Stimulated activated CD8-positive, alpha-beta memory T cell treated with anti-CD3 and anti-CD28 coated beads, Interleukin-7, amount 100 ng/mL, for 4 hours (primary cell): ENCODE measurements at regions not wholly inside any gene's neighbourhood (a gene's known extent, or its start where the extent isn't known, plus 50 kb on each side); places are given as distances from the start of the nearest gene placed in this dataset.
"Not testable (repeated sequence)": the region's sequence is repeated elsewhere in the genome, so short reads cannot be mapped to it uniquely, and the experiment has no call there.

Source experiments
- DNase-seq, 2 donors: peaks; one replicate each; pipeline ENCODE4 v3.0.0-alpha.2; 2020; ENCODE audit warnings: low read depth in 2 of 2

GRCh38 chr2:173545364-173545763 lies 190.7 kb downstream of the CDCA7 start:
- no peak for DNase-seq

DNA sequence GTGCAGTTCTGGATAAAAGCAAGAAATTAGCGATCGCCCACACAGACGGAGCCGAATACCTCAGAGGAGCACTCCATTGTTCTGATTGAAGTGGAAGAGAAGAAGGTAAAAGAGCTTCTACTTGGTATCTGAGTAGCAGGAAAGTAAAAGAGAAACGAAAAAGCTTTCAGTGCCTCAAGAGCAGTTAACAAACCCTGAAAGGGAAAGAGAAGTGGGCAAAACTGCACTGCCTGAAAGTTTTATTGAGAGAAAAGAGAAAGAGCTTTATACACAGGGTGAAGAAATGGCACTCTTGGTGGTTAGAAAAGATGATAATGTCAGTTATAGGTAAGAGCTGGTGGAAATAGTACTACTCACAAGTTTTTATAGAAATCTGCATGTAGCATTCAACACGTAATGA lies 192.8 kb downstream of the CDCA7 start:
- DNase-seq, result no peak

DNA sequence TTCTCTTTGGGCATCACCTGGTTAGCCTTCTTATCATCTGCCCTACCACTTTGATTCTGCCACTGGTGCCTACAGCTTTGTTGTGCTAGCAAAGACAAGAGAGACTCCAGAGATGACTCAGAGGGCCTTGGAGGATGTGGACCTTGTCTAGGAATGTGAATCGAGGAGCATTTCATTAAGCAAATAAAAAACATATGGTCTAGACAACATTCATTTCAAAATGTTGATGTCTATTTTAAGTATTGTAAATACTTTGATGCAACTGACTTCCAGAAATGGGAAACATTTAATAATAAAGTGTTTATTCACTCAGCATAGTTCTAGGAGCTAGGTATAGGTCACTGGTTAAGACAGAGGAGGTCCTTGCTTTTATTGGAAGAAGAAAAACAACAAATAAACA lies 195.5 kb downstream of the CDCA7 start:
- DNase-seq, result no peak

GRCh38 chr2:173552531-173552930 lies 197.9 kb downstream of the CDCA7 start:
- no peak for DNase-seq

GRCh38 chr2:173553593-173553992 lies 198.9 kb downstream of the CDCA7 start:
- DNase-seq, result no peak

GRCh38 chr2:173555833-173556232 lies 201.2 kb downstream of the CDCA7 start:
- no peak for DNase-seq

GRCh38 chr2:173556816-173557215 lies 202.1 kb downstream of the CDCA7 start:
- DNase-seq, result no peak

GRCh38 chr2:173557497-173557896 lies 202.8 kb downstream of the CDCA7 start:
- DNase-seq, result no peak

GRCh38 chr2:173567493-173567892 lies 212.8 kb downstream of the CDCA7 start:
- DNase-seq, result no peak

GRCh38 chr2:173568054-173568453 lies 213.4 kb downstream of the CDCA7 start:
- no peak for DNase-seq

DNA sequence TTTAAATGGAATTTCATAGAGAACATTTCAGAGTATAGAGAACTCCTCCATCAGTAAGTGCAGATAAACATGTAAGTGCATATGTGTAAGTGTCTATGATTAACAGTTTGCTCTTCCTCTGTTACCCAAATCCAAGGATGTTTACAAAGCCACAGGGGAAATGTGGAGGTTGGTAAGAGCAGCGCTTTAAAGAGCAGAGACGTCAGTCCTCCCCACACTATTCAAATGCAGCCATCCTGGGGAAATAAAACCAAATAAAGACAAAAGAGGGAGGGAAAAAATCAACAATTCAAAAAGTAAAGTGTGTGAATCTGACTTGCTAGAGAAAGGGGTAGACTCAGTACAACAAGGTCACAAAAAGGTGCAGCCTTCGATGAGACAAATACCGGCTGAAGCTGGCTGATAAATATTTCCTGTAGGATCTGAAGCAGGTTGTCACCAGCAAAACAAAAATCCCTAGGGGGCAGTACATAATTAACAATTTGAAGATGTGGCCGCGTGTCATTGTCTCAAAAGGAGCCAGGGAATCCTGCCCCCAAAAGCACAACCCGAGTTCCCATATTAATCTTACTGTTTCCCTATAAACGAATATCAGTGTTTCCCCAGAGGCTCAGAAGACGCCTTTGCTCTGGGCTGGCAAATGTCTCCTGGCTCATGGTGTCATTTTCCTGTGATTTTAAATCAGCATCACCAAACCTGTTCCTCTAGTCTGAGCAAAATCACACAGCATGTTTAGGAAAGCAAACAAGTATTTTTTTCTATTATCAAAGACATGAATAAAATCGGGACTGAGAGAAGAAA lies 216.5 kb downstream of the CDCA7 start:
- DNase-seq, result no peak

- DNase-seq, result no peak
These were observed 217.4 kb downstream of the CDCA7 start for GRCh38 chr2:173571887-173572680.

DNA sequence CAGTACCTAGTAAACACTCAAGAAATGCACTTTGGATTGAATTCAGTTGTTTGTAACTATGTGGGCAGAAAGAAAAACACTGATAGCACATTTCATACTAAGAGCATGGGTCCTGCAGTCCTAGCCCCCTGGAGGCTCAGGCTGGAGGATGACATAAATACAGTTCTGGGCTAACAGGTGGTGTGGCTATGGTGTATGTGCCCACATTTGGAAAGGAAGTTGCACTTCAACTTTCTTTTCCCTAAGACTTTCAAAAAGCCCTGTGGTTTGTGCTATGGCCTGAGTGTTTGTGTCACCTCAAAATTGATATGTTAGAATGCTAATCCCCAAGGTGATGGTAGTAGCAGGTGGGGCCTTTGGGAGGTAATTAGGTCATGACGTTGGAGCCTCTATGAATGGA lies 218.2 kb downstream of the CDCA7 start:
- DNase-seq, result no peak

DNA sequence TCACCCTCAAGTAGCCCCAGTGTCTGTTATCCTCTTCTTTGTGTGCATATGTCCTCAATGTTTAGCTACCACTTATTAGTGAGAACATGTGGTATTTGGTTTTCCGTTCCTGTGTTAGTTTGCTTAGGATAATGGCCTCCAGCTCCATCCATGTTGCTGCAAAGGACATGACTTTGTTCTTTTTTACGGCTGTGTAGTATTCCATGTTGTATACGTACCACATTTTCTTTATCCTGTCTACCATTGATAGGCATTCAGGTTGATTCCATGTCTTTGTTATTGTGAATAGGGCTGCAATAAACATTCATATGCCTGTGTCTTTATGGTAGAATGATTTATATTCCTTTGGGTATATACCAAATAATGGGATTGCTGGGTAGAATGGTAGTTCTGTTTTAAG lies 219.1 kb downstream of the CDCA7 start:
- not testable (repeated sequence) for DNase-seq

DNA sequence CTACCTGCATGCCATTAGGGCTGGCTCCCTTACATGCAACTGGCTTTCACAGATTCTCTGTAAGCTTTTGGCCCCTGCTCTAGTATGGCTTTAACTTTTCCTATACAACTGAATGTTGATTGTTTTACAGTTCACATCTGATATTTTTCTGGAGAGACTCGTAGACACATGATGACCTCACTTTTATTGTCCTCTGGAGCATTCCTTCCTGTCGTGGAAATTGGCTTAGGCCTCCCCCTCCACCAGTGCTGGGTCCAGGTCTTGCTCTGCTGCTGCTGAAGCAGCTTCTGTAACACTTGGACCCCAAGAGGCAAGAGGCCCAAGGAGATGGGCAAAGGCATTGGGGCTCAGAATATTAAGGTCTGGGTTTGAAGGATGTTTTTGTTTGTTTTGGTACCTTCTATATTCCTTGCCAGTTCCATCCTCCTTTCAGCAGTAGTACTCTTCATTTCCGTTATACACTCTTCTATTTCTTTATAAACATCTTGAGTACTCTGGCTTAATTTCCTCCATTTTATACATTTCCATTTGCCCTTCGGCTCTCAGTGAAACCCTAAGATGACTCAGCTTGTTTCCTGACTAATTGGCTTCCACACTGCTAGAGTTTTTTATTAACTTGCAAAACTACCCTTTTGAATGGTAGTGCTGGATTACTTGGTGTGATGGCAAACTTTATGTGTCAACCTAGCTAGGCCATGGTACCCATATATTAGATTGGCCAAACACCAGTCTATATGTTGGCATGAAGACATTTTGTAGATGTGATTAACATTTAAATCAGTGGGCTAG lies 219.8 kb downstream of the CDCA7 start:
- no peak for DNase-seq

DNA sequence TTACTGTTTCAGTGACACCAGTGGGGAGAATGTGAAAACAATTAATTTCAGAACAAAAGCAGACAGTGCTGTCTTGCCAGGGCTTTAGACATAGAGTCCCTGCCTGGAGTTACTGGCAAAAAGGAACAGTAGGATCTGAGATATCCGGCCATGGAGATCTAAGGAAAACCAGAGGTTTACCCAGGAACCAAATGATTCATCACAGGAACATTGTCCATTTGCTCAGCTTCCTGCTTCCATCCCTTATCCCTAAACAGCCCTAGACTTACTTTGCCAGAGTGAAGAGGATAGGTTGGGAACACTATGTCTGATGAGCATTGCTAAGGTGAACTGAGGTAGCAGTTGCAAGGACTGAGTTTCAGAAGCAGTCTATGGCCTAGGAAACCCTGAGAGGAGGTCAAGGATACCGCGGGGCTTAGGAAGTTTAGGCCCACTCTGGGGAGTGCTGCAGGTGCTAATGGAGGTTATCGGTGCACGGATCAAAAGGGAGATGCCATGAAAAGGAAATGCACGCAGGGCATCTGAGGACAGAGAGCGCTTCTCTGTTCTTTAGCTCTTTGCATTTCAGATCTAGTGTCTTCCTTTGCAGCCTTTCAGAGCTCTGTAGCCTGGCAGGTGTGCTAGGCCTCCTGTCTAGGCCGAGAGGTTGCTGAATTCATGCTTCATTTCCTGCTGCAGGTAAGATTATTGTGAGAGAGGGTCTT lies 223.9 kb downstream of the CDCA7 start:
- DNase-seq, result no peak

DNA sequence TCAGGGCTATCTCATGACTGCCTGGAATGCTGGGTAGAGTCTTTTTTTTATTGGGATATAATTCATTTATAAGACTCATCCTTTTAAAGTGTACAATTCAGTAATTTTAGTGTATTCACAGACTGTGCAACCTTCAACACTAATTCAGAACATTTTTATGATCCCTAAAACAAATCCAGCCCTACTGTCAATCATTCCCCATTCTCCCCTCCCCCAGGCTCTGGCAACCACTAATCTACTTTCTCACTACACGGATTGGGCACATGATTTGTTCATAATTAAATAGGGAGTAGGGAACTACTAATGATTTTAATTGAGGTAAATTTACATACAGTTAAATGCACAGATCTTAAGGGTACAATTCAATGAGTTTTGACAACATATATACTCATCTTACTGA lies 225.7 kb downstream of the CDCA7 start:
- DNase-seq, result no peak

DNA sequence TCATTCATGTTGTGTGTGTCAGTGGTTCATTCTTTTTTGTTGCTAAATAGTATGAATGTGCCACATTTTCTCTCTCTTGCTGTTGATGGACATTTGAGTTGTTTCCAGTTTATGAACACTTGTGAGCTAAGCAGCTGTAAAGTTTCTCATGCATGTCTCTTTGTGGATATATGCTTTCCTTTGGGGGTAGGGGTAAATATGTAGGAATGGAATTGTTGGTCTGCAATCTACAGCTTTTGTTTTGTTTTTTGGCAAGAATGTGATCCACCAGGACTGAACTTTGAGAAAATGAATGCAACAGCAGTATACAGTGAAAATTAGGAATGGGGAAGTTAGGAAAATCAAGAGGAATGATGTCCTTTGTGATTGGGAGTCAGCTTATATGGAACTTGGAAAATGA lies 226.3 kb downstream of the CDCA7 start:
- no peak for DNase-seq

GRCh38 chr2:173583196-173583595 lies 228.5 kb downstream of the CDCA7 start:
- DNase-seq, result no peak

DNA sequence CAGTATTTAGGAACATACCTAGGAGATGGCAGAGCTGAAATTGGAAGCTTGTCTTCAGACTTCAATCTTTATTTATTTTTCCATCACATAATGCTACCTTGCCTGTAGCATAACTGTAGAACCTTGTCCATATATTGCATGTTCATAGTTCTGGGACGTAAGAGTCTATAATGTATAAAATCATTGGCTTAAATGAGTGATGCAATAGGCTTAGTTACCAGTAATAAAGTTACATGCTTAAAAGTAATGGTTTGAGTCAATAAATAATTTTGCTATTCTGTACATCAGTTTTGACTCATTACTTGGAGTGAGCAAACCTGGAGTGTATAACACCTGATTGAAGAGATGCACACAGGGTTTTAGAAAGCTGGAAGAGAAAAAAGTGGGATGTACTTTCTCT lies 229.3 kb downstream of the CDCA7 start:
- no peak for DNase-seq

DNA sequence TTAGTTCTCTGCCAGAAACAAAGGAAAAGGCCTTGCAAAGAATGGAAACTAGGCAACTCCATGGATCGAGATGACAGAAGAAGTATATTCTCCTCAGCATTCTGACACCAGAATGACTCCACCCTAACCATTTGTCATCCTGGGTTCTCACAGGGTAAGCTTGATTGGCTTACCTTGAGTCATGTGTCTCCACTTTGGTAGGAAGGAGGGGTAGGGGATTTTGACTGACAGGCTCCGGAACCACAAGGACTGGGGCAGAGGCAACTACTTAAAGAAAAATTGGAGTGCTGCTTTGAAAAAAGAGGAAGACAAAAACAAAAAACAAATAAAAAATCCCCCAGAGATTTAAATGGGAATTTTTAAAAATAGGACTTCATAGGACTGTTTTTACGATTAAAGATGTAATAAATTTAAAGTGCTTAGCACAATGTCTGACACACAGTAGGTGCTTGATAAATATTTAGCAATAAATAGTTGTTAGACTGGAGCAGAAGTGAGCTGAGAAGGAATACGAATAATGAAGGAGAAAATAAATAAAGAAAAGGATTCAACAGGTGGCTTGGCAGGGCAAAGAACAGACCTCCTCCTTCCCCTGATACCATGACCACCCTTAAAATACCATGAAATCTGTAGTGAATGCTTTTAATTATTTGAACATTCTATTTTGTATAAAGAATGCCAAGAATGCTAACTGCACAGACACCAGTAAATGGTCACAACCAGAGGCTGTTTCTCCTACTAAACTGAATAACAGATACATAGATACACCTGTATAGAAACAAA lies 230.2 kb downstream of the CDCA7 start:
- no peak for DNase-seq
